ENCODE measurements at regions not wholly inside any gene's neighbourhood (a gene's known extent, or its start where the extent isn't known, plus 50 kb on each side); places are given as distances from the start of the nearest gene placed in this dataset.

GRCh38 chr17:73744411-73744810, 100.2 kb upstream of the SDK2 start:
- H4K8ac ChIP-seq (ENCODE audit: low read length) = no peak overlapping the region
- no peak overlapping the region for H2BK12ac ChIP-seq (ENCODE audit: low read length in 2 of 2)
- no peak overlapping the region for H4K91ac ChIP-seq (ENCODE audit: low read length)
- no peak overlapping the region for H3K9ac ChIP-seq (ENCODE audit: low read length)
- H2AFZ ChIP-seq (ENCODE audit: low read depth, low read length) = no peak overlapping the region
- no peak overlapping the region for H3K27ac ChIP-seq (ENCODE audit: low read length, poor library complexity, severe bottlenecking)
- H3K36me3 ChIP-seq (ENCODE audit: control insufficient read depth in 1 of 2, insufficient read depth in 2 of 2, low read depth in 1 of 2, low read length in 2 of 2) = no peaks in the 10 kb centered on the region
- no peak overlapping the region for H2BK5ac ChIP-seq (ENCODE audit: low read depth, low read length, poor library complexity, severe bottlenecking)
- H3K23ac ChIP-seq (ENCODE audit: low read length in 2 of 2) = no peak overlapping the region
- WGBS = 52% methylated on average over 5 of the region's 7 CpGs
- no peak overlapping the region for H3K14ac ChIP-seq (ENCODE audit: low read length in 2 of 2)
- H3K9me3 ChIP-seq (ENCODE audit: control insufficient read depth, low read length) = peaks cover 2% of the 10 kb centered on the region
- H2BK15ac ChIP-seq (ENCODE audit: low read depth, poor library complexity, severe bottlenecking) = no peak overlapping the region
- H3K27me3 ChIP-seq (ENCODE audit: control insufficient read depth in 1 of 2, insufficient read depth in 1 of 2, low read length in 2 of 2) = peaks cover 0 to 80% of the 10 kb centered on the region in 2 experiments
- no peak for DNase-seq
- H2BK120ac ChIP-seq (ENCODE audit: low read depth, low read length) = no peak overlapping the region
- H3K18ac ChIP-seq (ENCODE audit: low read depth in 1 of 2, low read length in 2 of 2) = no peak overlapping the region
- no peak overlapping the region for H2AK5ac ChIP-seq (ENCODE audit: low read length, severe bottlenecking)
- H3K4me3 ChIP-seq (ENCODE audit: insufficient read depth in 1 of 2, low read depth in 1 of 2, low read length in 2 of 2) = no peak overlapping the region
- H3K4me2 ChIP-seq (ENCODE audit: low read length, poor library complexity, severe bottlenecking) = no peak overlapping the region
- H3K4ac ChIP-seq (ENCODE audit: low read depth in 1 of 2, low read length in 2 of 2) = no peak overlapping the region
- H3K4me1 ChIP-seq (ENCODE audit: control insufficient read depth, insufficient read depth, low read depth, low read length) = no peaks in the 10 kb centered on the region
- H3K79me1 ChIP-seq (replicated peaks; ENCODE audit: low read length, poor library complexity, severe bottlenecking) = no peaks in the 10 kb centered on the region

- Histone ChIP-seq H3K4me1 (ENCODE audit: control insufficient read depth, insufficient read depth, low read depth, low read length) (no peaks in the 10 kb centered on the region), H4K8ac (ENCODE audit: low read length) (no peak overlapping the region), H3K9ac (ENCODE audit: low read length) (no peak overlapping the region), H2BK5ac (ENCODE audit: low read depth, low read length, poor library complexity, severe bottlenecking) (no peak overlapping the region), H4K91ac (ENCODE audit: low read length) (no peak overlapping the region), H3K79me1 (replicated peaks; ENCODE audit: low read length, poor library complexity, severe bottlenecking) (no peaks in the 10 kb centered on the region), H2BK12ac (ENCODE audit: low read length in 2 of 2) (no peak overlapping the region), H2AK5ac (ENCODE audit: low read length, severe bottlenecking) (no peak overlapping the region), H3K14ac (ENCODE audit: low read length in 2 of 2) (no peak overlapping the region), H3K27ac (ENCODE audit: low read length, poor library complexity, severe bottlenecking) (no peak overlapping the region), H3K9me3 (ENCODE audit: control insufficient read depth, low read length) (peaks cover 2% of the 10 kb centered on the region), H2BK120ac (ENCODE audit: low read depth, low read length) (no peak overlapping the region), H3K27me3 (ENCODE audit: control insufficient read depth in 1 of 2, insufficient read depth in 1 of 2, low read length in 2 of 2) (peaks cover 0 to 70% of the 10 kb centered on the region in 2 experiments), H3K23ac (ENCODE audit: low read length in 2 of 2) (no peak overlapping the region), H3K4ac (ENCODE audit: low read depth in 1 of 2, low read length in 2 of 2) (no peak overlapping the region), H3K4me3 (ENCODE audit: insufficient read depth in 1 of 2, low read depth in 1 of 2, low read length in 2 of 2) (no peak overlapping the region), H2AFZ (ENCODE audit: low read depth, low read length) (no peak overlapping the region), H3K4me2 (ENCODE audit: low read length, poor library complexity, severe bottlenecking) (no peak overlapping the region), H3K36me3 (ENCODE audit: control insufficient read depth in 1 of 2, insufficient read depth in 2 of 2, low read depth in 1 of 2, low read length in 2 of 2) (no peaks in the 10 kb centered on the region), H2BK15ac (ENCODE audit: low read depth, poor library complexity, severe bottlenecking) (no peak overlapping the region), H3K18ac (ENCODE audit: low read depth in 1 of 2, low read length in 2 of 2) (no peak overlapping the region)
- 73% methylated on average over 10 of the region's 12 CpGs for WGBS
- no peak for DNase-seq
Observed at GRCh38 chr17:73746314-73747073, 102.2 kb upstream of the SDK2 start.

- H3K23ac ChIP-seq (ENCODE audit: low read length in 2 of 2) = no peak overlapping the region
- WGBS = 82% methylated on average over 11 of the region's 15 CpGs
Observed at GRCh38 chr17:73747221-73748002, 103.2 kb upstream of the SDK2 start.

GRCh38 chr17:73748508-73748907, 104.3 kb upstream of the SDK2 start:
- no peaks in the 10 kb centered on the region for H3K4me1 ChIP-seq (ENCODE audit: control insufficient read depth, insufficient read depth, low read depth, low read length)
- no peak overlapping the region for H3K18ac ChIP-seq (ENCODE audit: low read depth in 1 of 2, low read length in 2 of 2)
- no peak overlapping the region for H3K4me2 ChIP-seq (ENCODE audit: low read length, poor library complexity, severe bottlenecking)
- H3K4ac ChIP-seq (ENCODE audit: low read depth in 1 of 2, low read length in 2 of 2) = no peak overlapping the region
- no peak overlapping the region for H2BK15ac ChIP-seq (ENCODE audit: low read depth, poor library complexity, severe bottlenecking)
- 85% methylated on average over 13 of the region's 18 CpGs for WGBS
- H2BK120ac ChIP-seq (ENCODE audit: low read depth, low read length) = no peak overlapping the region
- H3K27me3 ChIP-seq (ENCODE audit: control insufficient read depth in 1 of 2, insufficient read depth in 1 of 2, low read length in 2 of 2) = peaks cover 0 to 69% of the 10 kb centered on the region in 2 experiments
- no peaks in the 10 kb centered on the region for H3K79me1 ChIP-seq (replicated peaks; ENCODE audit: low read length, poor library complexity, severe bottlenecking)
- H3K36me3 ChIP-seq (ENCODE audit: control insufficient read depth in 1 of 2, insufficient read depth in 2 of 2, low read depth in 1 of 2, low read length in 2 of 2) = no peaks in the 10 kb centered on the region
- no peak overlapping the region for H2BK12ac ChIP-seq (ENCODE audit: low read length in 2 of 2)
- H2BK5ac ChIP-seq (ENCODE audit: low read depth, low read length, poor library complexity, severe bottlenecking) = no peak overlapping the region
- no peak overlapping the region for H4K8ac ChIP-seq (ENCODE audit: low read length)
- no peak overlapping the region for H3K27ac ChIP-seq (ENCODE audit: low read length, poor library complexity, severe bottlenecking)
- H3K9ac ChIP-seq (ENCODE audit: low read length) = no peak overlapping the region
- no peak for DNase-seq
- no peak overlapping the region for H3K23ac ChIP-seq (ENCODE audit: low read length in 2 of 2)
- H3K4me3 ChIP-seq (ENCODE audit: insufficient read depth in 1 of 2, low read depth in 1 of 2, low read length in 2 of 2) = no peak overlapping the region
- no peak overlapping the region for H3K14ac ChIP-seq (ENCODE audit: low read length in 2 of 2)
- H2AK5ac ChIP-seq (ENCODE audit: low read length, severe bottlenecking) = no peak overlapping the region
- no peaks in the 10 kb centered on the region for H3K9me3 ChIP-seq (ENCODE audit: control insufficient read depth, low read length)
- no peak overlapping the region for H4K91ac ChIP-seq (ENCODE audit: low read length)
- no peak overlapping the region for H2AFZ ChIP-seq (ENCODE audit: low read depth, low read length)

More at GRCh38 chr17:73747221-73748002, 103.2 kb upstream of the SDK2 start:
- Histone ChIP-seq H3K79me1 (replicated peaks; ENCODE audit: low read length, poor library complexity, severe bottlenecking) (no peaks in the 10 kb centered on the region), H3K4ac (ENCODE audit: low read depth in 1 of 2, low read length in 2 of 2) (no peak overlapping the region), H3K4me2 (ENCODE audit: low read length, poor library complexity, severe bottlenecking) (no peak overlapping the region), H2AK5ac (ENCODE audit: low read length, severe bottlenecking) (no peak overlapping the region), H3K36me3 (ENCODE audit: control insufficient read depth in 1 of 2, insufficient read depth in 2 of 2, low read depth in 1 of 2, low read length in 2 of 2) (no peaks in the 10 kb centered on the region), H3K4me3 (ENCODE audit: insufficient read depth in 1 of 2, low read depth in 1 of 2, low read length in 2 of 2) (no peak overlapping the region), H4K8ac (ENCODE audit: low read length) (no peak overlapping the region), H3K18ac (ENCODE audit: low read depth in 1 of 2, low read length in 2 of 2) (no peak overlapping the region), H3K9me3 (ENCODE audit: control insufficient read depth, low read length) (peaks cover under 1% of the 10 kb centered on the region), H2BK15ac (ENCODE audit: low read depth, poor library complexity, severe bottlenecking) (no peak overlapping the region), H3K27me3 (ENCODE audit: control insufficient read depth in 1 of 2, insufficient read depth in 1 of 2, low read length in 2 of 2) (peaks cover 0 to 70% of the 10 kb centered on the region in 2 experiments), H3K27ac (ENCODE audit: low read length, poor library complexity, severe bottlenecking) (no peak overlapping the region), H3K14ac (ENCODE audit: low read length in 2 of 2) (no peak overlapping the region), H3K9ac (ENCODE audit: low read length) (no peak overlapping the region), H4K91ac (ENCODE audit: low read length) (no peak overlapping the region), H2BK120ac (ENCODE audit: low read depth, low read length) (no peak overlapping the region), H2AFZ (ENCODE audit: low read depth, low read length) (no peak overlapping the region), H3K4me1 (ENCODE audit: control insufficient read depth, insufficient read depth, low read depth, low read length) (no peaks in the 10 kb centered on the region), H2BK5ac (ENCODE audit: low read depth, low read length, poor library complexity, severe bottlenecking) (no peak overlapping the region), H2BK12ac (ENCODE audit: low read length in 2 of 2) (no peak overlapping the region)
- no peak for DNase-seq

All from mesenchymal stem cell (in vitro differentiated cells and primary cell).